ENCODE measurements at regions not wholly inside any gene's neighbourhood (a gene's known extent, or its start where the extent isn't known, plus 50 kb on each side); places are given as distances from the start of the nearest gene placed in this dataset.

- Histone ChIP-seq H3K4me3 (no peak overlapping the region), H3K27ac (no peak overlapping the region), H3K27me3 (no peaks in the 10 kb centered on the region), H3K36me3 (no peaks in the 10 kb centered on the region), H3K4me1 (no peaks in the 10 kb centered on the region), H3K9me3 (no peaks in the 10 kb centered on the region)
- no peak for ATAC-seq
- intact Hi-C loops (cut with DNase I): no loop called here
- TF ChIP-seq CTCF (IDR thresholded peaks at IDR 0.05): no peak
- DNase-seq: no peak
Measured at GRCh38 chr13:99873141-99873540, 98.4 kb downstream of the ZIC5 start.

GRCh38 chr13:99871249-99871898 lies 100.2 kb downstream of the ZIC5 start:
- intact Hi-C loops (cut with DNase I): no loop called here
- Histone ChIP-seq H3K9me3 (no peaks in the 10 kb centered on the region), H3K4me3 (no peak overlapping the region), H3K36me3 (no peaks in the 10 kb centered on the region), H3K27ac (no peak overlapping the region), H3K4me1 (no peaks in the 10 kb centered on the region), H3K27me3 (no peaks in the 10 kb centered on the region)
- TF ChIP-seq CTCF (IDR thresholded peaks at IDR 0.05): no peak
- peak; percentile 41 for ATAC-seq
- no peak for DNase-seq

- H3K4me1 ChIP-seq: no peaks in the 10 kb centered on the region
- TF ChIP-seq CTCF (IDR thresholded peaks at IDR 0.05): no peak
- H3K4me3 ChIP-seq: no peak overlapping the region
- DNase-seq: no peak
- intact Hi-C loops (cut with DNase I): no loop called here
- H3K9me3 ChIP-seq: no peaks in the 10 kb centered on the region
- no peak overlapping the region for H3K27ac ChIP-seq
- no peaks in the 10 kb centered on the region for H3K36me3 ChIP-seq
- no peak for ATAC-seq
- no peaks in the 10 kb centered on the region for H3K27me3 ChIP-seq
Measured at GRCh38 chr13:99870541-99870940, 101.0 kb downstream of the ZIC5 start.

- H3K27ac ChIP-seq: no peak overlapping the region
- no peak overlapping the region for H3K4me3 ChIP-seq
- ATAC-seq (no peak), DNase-seq (no peak)
- no peaks in the 10 kb centered on the region for H3K27me3 ChIP-seq
- H3K36me3 ChIP-seq: no peaks in the 10 kb centered on the region
- intact Hi-C loops (cut with DNase I): no loop called here
- no peaks in the 10 kb centered on the region for H3K9me3 ChIP-seq
- no peaks in the 10 kb centered on the region for H3K4me1 ChIP-seq
- TF ChIP-seq CTCF (IDR thresholded peaks at IDR 0.05): no peak
Measured at GRCh38 chr13:99869830-99870229, 101.7 kb downstream of the ZIC5 start.

- H3K36me3 ChIP-seq: no peaks in the 10 kb centered on the region
- TF ChIP-seq CTCF (IDR thresholded peaks at IDR 0.05): no peak
- DNase-seq (no peak), ATAC-seq (no peak)
- no peaks in the 10 kb centered on the region for H3K4me1 ChIP-seq
- no peaks in the 10 kb centered on the region for H3K27me3 ChIP-seq
- intact Hi-C loops (cut with DNase I): no loop called here
- no peak overlapping the region for H3K27ac ChIP-seq
- H3K4me3 ChIP-seq: no peak overlapping the region
- H3K9me3 ChIP-seq: no peaks in the 10 kb centered on the region
Measured at GRCh38 chr13:99868767-99869166, 102.8 kb downstream of the ZIC5 start.

Measured in left lung (tissue), 4 donors.